ENCODE measurements at regions not wholly inside any gene's neighbourhood (a gene's known extent, or its start where the extent isn't known, plus 50 kb on each side); places are given as distances from the start of the nearest gene placed in this dataset.
"Not testable (repeated sequence)": the region's sequence is repeated elsewhere in the genome, so short reads cannot be mapped to it uniquely, and the experiment has no call there.

DNA sequence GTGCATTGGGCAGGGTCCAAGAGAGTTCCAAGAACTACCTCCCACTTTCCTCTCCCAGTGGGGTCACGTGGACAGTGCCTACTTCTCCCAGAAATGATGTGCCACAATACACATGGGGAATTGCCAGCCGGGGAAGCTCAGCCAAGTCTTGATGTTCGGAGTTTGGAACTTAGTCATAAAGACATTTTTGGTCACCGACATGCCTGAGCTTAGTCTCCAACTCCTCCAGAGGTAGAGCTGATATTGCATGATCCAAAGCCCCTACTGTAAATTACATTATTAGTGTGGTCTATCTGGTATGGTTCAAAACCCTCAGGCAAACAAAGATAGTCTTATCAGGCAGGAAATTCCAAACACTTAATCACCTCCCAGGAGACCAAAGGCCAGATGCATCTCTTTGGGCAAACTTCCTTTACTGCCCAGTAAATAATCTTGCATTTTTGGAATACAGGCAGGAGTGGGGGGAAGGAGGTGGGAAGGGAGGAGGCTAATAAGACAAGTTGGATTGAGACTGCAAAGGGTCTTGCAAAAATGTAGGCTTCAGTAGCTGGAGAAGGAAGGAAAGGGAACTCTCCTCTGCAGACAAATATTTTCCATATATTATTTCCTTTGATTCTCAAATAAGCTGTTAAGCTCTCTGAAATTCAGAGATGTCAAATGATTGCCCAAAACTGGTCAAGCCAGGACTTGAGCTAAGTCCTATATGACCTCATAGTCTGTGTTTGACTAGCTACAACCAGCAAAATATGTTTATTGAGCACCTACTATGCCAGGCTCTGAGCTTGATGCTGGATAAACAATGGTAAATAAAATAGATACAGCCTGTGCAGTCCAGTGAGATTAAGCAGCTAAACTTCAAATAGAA, 99.4 kb downstream of the DRD1 start:
- no peak for DNase-seq

DNA sequence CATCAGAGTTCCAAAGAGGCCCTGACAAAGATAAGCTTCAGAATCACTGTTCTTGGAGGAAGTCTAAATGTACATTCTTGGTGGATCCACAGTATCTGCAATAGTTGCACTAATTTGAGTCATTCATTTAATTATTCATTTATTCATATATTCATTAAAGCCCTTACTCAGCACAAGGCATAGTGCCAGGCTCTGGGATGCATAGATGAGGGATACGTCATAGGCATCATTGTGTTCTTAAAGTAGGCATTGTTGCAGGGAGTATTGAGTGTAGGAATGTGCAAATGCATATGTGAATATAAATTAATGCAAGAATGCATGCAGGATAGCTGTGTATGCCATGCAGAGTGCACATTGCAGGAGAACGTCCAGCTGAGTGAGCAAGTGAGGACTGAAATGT, 100.7 kb downstream of the DRD1 start:
- DNase-seq = no peak

DNA sequence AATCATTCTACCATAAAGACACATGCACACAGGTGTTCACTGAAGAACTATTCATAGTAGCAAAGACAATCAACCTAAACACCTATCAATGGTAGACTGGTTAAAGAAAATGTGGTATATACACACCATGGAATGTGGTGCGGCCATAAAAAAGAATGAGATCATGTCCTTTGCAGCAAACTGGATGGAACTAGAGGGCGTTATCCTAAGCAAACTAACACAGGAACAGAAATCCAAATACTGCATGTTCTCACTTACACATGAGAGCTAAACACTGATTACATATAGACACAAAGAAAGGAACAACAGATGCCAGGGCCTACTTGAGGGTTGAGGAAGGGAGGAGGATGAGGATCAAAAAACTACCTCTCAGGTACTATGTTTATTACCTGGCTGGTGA, 103.8 kb downstream of the DRD1 start:
- no peak for DNase-seq

DNA sequence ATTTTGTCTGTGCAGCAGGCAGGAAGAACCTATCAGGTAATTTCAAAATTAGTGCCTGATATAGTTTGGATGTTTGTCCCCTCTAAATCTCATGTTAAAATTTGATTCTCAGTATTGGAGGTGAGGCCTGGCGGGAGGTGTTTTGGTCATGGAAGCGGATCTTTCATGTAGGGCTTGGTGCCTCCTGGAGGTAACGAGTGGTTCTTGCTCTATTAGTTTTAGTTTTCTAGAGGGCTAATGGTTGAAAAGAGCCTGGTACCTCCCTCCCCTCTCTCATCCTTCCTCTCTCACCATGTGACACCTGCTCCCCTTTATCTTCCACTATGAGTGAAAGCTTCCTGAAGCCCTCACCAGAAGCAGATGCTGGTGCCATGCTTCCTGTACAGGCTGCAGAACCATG, 106.3 kb downstream of the DRD1 start:
- no peak for DNase-seq

DNA sequence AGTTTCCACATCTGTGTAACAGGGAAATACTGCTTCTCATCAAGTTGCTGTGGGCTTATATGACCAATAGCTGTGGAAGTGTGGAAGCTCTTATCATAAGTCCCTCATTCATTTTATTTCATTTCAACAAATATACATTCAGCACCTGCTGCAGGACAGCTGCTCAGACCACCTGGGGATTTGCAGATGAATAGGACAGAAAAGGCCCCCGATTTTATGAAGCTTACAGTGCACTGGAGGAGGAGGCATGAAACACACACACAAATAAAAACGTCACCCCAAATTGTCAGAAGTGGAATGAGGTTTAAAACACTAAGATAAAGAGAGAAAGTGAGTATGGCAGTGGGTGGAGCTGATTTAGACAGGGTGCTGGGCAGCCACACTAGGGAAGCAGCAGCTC, 107.2 kb downstream of the DRD1 start:
- DNase-seq = no peak

DNA sequence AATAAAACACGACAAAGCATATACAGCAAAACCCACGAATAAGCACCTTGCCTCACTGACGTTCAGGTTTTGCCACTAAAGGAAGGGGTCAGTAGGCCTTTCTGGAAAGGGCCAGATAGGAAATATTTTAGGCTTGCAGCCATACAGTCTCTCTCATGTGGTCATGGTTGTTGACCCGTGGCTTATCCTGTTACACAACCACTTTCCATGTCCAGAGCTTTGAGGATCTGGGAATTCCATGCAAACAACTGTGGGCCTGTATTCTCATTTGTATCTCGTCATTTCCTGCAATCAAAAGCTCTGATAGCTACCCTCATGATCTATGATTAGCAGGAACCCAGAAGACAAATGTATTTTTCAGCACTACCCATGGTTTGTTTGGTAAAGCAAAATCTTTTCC, 108.3 kb downstream of the DRD1 start:
- DNase-seq = no peak

DNA sequence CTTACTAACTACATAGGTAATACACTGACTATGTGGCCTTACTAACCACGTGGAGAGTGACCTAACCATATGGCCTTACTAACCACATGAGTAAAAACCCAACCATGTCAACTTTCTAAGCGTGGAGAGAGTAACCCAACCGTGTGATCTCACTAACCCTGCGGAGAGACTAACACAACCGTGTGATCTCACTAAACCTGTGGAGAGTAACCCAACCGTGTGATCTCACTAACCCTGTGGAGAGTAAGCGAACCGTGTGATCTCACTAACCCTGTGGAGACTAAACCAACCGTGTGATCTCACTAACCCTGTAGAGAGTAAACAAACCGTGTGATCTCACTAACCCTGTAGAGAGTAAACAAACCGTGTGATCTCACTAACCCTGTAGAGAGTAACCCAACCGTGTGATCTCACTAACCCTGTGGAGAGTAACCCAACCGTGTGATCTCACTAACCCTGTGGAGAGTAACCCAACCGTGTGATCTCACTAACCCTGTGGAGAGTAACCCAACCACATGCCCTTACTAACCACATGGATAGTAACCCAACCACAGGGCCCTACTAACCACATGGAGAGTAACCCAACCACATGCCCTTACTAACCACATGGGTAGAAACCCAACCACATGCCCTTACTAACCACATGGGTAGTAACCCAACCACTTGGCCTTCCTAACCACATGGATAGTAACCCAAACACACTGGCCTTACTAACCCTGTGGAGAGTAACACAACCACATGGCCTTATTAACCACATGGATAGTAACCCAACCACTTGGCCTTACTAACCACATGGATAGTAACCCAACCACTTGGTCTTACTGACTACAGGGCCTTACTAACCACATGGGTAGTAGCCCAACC, 112.6 kb downstream of the DRD1 start:
- not testable (repeated sequence) for DNase-seq

DNA sequence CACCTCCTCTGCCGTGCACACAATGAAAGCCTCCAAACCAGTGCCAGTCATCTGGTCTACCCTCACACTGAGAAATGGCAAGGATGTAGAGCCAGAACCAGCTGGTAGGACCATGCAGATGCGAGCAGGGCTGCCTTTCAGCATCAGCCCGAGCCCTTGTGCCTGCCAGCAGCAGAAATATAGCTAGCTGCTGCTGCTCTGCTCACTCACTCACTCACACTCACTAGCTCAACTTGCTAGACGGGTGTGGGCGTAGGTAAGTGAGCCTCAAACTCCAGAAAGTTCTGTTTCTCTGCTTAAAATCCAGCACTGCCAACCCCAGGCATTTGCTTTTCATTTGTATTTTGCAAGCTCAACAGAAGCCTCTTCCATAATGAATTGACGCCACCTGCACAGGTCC, 114.0 kb downstream of the DRD1 start:
- DNase-seq = no peak

DNA sequence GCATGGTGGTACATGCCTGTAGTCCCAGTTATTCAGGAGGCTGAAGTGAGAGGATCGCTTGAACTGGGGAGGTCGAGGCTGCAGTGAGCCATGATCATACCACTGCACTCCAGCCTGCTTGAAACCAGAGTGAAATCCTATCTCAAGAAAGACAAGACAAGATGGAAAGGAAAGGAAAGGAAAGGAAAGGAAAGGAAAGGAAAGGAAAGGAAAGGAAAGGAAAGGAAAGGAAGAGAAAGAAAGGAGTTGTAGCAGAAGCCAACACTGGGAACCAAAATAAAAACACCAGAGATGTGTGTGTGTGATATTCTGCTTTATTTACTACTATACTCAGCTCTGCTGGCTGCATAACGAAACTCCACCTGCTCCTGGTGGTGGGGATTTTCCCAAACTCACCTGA, 115.3 kb downstream of the DRD1 start:
- no peak for DNase-seq

DNA sequence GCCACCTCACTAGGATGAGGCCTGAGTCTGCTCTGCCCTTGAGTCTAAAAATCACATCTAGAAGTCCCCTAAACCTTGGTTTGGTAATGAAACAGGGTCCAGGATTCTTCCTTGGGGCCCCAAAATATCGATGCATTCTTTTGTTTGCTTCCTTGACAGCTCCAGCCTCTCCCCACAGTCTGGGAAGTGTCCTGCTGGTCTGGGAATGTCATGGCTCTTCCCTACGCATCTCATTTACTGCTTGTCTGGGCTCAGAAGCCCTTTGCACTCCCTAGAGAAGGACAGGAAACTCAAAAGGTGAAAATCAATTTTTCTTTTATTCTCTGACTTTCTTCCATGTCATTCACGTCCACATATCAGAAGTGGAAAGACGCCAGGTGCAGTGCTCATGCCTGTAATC, 115.8 kb downstream of the DRD1 start:
- no peak for DNase-seq

DNA sequence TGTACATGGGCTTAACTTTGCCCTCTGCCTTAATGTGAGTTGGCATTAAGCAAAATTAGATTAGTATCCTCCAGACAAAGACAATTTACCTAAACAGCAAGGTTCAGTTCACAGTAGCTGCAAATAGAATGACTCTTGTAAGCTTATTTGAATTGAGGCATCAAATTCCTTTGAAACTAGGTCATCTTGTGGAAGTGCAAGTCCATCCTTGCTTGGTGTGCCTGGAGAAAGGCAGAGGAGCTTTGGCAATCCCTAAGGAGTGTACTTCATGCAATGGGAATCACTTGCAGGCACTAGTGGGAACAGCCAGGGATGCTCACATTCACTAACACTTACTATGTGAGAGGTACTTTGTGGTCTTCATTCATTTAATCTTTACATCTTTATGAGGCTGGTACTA, 118.3 kb downstream of the DRD1 start:
- no peak for DNase-seq

DNA sequence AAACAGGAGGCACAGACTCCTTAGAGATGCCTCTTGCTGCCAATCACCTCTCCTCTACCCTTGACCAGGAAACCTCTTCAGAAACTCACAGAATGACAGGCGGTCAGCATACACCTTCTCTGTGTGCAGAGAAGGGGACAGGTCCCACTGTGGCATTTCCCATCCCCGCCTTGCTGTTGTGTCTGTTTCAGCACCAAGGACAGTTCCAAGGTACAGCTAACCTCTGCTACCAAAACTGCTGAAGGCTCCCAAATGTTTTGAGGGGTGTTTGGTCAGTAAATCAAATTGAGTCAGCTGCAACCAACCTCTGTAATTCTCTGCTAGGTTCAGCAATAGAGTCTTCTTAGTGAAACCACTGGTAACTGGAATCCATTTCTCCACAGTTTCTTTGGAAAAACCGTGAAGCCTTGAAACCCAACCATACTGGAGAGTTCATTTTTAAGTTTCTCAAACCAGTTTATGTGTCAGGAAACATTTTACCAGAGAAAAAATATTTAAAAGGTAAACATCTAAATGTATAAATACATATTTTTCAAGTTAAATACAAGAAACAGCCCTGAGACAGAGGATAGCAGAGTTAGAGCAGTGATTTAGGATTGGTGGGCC, 122.0 kb downstream of the DRD1 start:
- peak in 1 of 2 experiments; percentile 7 for DNase-seq

DNA sequence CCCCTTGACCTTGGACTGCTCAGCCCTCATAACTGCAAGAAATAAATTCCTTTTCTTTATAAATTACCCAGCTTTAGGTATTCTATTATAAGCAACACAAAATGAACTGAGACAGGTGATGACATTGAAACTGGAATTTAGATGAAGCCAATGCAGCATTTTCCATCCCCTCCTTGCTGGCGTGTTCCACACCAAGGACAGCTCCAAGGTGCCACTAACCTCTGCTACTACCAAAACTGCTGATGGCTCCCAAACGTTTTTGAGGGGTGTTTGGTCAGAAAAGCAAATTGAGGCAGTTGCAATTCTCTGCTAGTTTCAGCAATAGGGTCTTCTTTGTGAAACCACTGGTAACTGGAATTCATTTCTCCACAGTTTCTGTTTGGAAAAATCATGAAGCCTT, 124.8 kb downstream of the DRD1 start:
- no peak for DNase-seq

DNA sequence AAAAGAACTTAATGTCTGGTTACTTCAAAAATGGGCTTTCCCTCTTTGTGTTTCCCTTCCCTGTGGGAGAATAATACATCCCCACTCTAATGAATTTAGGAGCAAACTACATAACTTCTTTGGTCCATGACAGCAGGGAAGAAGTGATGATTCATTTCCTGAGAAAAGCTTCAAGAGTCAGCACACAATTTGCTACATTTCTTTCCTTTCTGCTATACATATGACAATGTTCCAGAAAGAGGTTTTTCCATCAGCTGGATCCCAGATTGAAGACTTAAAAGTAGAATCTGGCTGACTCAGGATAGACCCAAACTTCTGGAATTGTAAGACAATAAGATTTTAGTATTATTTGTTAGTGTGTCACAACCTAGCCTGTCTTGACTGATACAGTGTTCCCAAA, 126.1 kb downstream of the DRD1 start:
- DNase-seq = no peak

DNA sequence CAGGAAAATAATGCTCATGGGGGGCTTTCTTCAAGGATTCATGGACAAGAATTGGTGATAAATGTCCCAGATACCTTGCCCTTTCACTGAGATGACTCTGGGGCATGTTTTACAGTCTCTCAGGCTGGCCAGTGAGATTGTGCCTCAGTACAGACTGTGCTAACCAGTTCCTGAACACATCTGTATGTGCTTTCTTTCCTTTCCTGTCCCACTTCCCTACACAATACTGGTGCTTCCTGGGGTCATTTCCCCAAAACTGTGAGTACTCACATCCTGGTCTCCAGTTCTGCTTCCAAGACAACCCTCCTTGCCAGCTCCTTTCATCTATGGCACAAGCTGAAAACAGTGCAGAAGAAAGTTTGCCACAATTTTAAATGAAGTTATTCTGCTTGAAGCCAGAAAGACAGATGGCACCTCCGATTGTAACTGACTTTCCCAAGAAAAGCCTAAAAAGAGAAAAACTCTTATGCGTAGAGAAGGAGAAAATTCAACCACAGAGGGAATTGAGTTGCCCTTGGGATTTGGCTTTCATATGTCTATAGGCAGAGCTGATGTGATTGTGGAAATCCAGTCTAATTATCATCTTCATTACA, 134.7 kb downstream of the DRD1 start:
- DNase-seq = no peak

DNA sequence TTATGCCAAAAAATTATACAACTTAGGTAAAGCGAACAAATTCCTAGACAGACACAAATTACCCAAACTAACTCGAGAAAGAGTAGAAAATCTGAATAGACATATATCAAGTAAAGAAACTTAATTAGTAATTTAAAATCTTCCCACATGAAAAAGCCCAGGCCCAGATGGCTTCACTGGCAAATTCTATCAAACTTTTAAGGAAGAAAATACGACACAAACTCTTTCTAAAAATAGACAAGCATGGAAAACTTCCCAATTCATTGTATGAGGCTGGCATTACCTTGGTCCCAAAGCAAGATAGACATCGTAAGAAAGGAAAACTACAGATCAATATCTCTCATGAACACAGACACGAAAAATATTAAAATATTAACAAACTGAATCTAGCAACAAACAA, 135.3 kb downstream of the DRD1 start:
- no peak for DNase-seq

DNA sequence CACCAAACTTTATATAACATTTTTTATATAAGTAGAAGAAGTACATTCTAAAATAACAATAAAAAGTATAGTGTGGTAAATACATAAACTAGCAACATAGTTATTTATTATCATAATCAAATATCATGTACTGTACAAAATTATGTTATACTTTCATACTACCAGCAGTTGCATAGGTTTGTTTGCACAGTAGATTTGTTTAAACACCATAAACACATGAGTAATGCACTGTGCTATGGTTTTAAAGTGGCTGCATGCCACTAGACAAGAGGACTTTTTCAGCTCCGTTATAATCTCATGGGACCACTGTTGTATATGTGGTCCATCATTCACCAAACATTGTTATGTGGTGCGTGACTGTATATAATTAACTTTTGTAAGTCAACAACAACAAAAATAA, 137.6 kb downstream of the DRD1 start:
- no peak for DNase-seq

DNA sequence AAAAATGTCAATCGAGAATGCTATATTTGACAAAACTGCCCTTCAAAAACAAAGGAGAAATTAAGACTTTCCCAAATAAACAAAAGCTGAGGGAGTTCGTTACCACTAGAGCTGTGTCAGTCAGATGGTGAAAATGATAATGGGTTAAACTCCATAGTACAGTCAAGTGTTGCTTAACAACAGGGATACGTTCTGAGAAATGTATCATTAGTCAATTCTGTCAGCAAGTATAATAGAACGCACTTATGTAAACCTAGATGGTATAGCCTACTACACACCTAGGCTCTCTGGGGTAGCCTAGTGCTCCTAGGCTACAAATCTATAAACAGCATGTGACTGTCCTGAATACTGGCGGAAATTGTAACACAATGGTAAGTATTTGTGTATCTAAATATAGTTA, 138.7 kb downstream of the DRD1 start:
- DNase-seq = no peak

DNA sequence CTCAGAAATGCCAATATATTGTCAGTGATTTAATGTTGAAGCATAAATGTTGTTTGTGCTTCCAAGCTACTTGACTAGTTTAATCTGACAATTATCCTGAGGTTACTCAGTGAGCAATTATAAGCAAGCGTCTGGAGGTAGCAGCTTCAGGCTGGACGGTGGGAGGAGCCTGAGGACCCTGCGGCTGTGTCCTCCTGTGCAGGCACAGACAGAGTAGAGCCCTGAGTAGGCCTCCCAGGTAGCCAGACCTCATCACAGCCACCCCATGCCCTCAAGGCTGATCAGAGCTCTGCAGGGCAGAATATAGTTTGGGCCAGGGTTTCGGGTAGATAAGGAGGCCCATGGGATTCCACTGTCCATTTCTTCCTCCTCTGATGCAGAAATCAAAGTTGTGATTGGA, 153.6 kb downstream of the DRD1 start:
- DNase-seq = no peak

DNA sequence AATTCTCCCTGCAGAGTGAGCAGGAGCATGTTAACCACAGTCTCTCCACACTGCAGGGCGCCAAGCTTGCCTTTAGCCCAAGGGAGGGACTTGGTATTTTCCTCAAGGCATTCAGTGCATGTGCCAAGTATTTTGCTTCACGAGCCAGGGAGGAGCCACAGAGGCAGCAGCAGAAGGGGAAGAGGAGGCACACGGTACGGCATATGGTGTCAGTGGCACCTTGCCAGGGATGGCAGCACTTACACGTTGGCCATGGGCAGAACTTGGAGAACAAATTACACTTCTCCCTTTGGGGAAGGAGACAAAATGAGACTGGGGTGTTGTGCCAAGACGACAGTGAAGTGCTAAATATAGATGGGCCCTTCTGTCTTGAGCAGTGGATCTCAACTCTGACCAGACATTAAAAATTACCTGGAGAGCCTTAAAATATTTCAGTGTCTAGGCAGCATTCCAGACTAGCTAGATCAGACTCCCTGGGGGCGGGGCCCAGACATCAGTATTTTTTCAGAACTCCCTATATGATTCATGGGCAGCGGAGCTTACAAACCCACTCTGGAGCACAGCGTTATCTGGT, 155.8 kb downstream of the DRD1 start:
- no peak for DNase-seq

DNA sequence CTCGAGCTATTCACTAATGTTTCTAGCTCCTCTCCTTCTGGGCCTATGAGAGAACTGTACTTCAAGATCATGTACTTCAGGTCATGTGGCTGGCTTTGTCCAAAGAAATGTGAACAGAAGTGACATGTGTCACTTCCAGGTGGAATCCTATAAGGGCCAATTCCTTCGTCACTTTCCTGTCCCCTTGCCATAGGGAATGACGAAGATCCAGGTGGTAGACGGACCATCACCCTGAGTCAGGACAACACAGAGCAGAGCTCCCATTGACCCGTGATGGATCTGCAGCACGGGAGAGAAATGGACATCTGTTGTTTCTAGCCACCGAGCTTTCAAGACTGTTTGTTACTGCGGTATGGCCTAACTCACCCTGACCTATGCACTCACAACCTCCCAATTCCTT, 157.0 kb downstream of the DRD1 start:
- no peak for DNase-seq

DNA sequence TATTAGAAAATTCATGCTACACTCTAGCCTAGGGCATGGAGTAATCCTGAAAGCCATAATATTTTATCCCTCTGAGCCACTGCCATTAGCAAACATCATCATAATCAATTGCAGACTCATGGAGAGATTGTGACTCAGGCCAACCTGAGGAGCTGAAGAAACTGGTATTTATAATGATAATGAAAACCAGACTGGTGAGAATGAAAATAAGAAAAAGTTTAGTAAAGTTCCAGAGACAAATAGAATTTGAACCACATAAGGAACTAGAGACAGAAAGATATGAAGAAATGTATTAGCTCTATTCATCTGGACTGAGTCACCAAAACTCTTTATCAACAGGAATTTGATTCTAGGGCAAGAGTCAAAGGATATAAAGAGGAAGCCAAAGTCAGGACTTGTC, 158.7 kb downstream of the DRD1 start:
- no peak for DNase-seq

DNA sequence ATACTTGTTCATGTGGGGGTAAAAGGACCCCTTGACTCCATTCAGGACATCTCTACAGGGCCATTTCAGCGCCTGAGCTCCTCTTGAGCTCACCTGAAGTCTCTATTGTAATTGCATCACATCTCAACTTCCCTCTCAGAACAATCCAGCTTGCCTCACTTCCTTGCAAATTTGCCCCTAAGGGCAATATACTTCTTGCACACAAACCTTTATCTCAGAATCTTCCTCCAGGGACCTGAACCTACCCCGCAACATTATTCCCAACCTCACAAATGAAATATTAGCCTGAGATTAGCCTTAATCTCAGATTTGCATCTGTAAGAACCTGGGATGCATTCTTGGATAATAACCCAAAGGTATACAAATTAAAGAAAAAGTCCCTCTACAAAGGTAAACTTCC, 159.2 kb downstream of the DRD1 start:
- no peak for DNase-seq

Measured in Kasumi-1 (cell line).